AG10803 (cell line): ENCODE measurements at regions not wholly inside any gene's neighbourhood (a gene's known extent, or its start where the extent isn't known, plus 50 kb on each side); places are given as distances from the start of the nearest gene placed in this dataset.

ENCODE experiments used
- DNase-seq: peaks from one replicate; pipeline ENCODE4 v3.0.0; 2010; ENCODE audit warnings: low read depth
- H3K4me3 ChIP-seq: 2 replicates; pipeline ENCODE4 v1.5.1; 2011; ENCODE audit warnings: mild to moderate bottlenecking, low read length, control low read depth
- CTCF ChIP-seq: conservative IDR thresholded peaks from 2 replicates; pipeline ENCODE4 v1.5.1; 2011; ENCODE audit warnings: mild to moderate bottlenecking, low read length, control low read depth, inconsistent platforms

DNA sequence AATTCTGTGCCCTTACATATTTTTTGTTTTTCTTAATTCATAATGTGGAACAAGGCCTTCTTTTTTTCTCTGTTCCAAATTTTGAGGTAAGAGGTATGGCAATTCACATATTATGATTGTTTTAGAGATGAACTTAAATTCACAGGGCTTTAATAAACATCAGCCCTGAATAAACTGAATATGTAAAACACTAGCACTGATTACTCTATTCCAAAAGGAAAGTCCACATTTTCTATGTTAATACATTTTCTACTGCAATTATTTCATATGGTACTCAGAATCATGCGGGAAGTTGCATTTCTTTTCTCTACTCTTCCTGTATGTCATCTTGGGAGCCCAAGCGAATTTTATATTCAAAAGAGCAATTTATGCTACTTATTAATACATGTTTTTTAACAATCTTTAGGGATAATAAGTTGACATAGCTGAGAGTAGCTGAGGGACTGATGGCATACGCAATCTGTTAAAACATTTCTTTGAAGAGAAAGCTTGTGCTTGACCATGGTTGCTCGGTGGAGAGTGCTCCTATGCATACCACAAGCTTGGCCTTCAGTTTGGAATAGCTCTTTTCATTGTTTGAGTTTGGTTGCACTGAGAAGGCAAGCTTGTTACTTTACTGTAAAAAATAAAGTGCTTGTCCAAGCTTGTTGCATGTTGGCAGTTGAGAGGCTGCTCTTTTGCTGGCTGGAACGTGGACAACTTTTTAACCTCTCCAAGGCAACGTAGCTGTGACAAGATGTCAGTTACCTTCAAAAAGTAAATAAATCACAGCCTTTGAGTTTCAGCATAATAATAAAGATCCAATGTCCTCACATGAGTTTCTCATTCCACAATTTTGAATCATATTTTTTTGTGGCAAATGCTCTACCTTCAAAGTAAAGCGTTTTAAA, 196.3 kb upstream of the SPRY1 start:
- TF ChIP-seq CTCF, result no peak
- no peak overlapping the region for H3K4me3 ChIP-seq
- DNase-seq, result no peak

- TF ChIP-seq CTCF, result no peak
- DNase-seq, result no peak
- no peak overlapping the region for H3K4me3 ChIP-seq
These were observed 191.9 kb upstream of the SPRY1 start for GRCh38 chr4:123204737-123205136.

- TF ChIP-seq CTCF, result no peak
- no peak for DNase-seq
- H3K4me3 ChIP-seq, result no peak overlapping the region
These were observed 190.6 kb upstream of the SPRY1 start for GRCh38 chr4:123206016-123206415.

DNA sequence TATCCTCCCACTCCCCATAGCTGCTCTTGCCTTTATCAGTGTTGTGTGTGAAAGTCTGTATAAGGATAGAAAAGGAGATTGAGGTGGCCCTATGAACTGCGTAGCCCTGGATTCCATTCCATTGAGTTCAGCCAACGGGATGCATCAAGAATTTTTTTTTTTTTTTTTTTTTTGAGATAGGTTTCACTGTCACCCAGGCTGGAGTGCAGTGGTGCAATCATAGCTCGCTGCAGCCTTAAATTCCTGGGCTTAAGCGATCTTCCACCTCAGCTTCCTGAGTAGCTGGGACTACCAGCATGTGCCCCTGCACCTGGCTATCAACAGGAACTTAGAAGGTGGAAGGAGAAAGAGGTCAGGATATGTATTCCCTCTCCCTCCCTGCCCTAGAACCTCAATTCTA, 187.2 kb upstream of the SPRY1 start:
- TF ChIP-seq CTCF, result no peak
- DNase-seq, result no peak

GRCh38 chr4:123215536-123215935, 181.1 kb upstream of the SPRY1 start:
- no peak for DNase-seq
- TF ChIP-seq CTCF, result no peak

More for the DNA sequence above, 187.2 kb upstream of the SPRY1 start:
- H3K4me3 ChIP-seq, result no peak overlapping the region

DNA sequence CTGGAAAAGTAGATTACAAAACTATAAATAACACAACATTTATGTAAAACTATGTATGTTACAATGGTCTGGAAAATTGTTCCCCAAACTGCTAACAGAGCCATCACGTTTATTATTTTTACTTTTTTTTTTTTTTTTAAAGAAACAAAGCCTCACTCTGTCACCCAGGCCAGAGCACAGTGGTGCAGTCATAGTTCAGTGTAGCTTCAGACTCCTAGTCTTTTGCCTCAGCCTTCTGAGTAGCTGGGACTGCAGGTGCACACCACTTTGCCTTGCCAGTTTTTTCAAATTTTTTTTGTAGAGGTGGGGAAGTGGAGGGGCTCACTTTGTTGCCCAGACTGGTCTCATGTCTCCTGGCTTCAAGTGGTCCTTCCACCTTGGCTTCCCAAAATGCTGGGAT, 180.1 kb upstream of the SPRY1 start:
- no peak for DNase-seq
- no peak for TF ChIP-seq CTCF
- no peak overlapping the region for H3K4me3 ChIP-seq

More at GRCh38 chr4:123215536-123215935, 181.1 kb upstream of the SPRY1 start:
- H3K4me3 ChIP-seq, result no peak overlapping the region

GRCh38 chr4:123216946-123217345, 179.6 kb upstream of the SPRY1 start:
- no peak overlapping the region for H3K4me3 ChIP-seq
- TF ChIP-seq CTCF, result no peak
- no peak for DNase-seq
